ENCODE measurements at regions not wholly inside any gene's neighbourhood (a gene's known extent, or its start where the extent isn't known, plus 50 kb on each side); places are given as distances from the start of the nearest gene placed in this dataset.

DNA sequence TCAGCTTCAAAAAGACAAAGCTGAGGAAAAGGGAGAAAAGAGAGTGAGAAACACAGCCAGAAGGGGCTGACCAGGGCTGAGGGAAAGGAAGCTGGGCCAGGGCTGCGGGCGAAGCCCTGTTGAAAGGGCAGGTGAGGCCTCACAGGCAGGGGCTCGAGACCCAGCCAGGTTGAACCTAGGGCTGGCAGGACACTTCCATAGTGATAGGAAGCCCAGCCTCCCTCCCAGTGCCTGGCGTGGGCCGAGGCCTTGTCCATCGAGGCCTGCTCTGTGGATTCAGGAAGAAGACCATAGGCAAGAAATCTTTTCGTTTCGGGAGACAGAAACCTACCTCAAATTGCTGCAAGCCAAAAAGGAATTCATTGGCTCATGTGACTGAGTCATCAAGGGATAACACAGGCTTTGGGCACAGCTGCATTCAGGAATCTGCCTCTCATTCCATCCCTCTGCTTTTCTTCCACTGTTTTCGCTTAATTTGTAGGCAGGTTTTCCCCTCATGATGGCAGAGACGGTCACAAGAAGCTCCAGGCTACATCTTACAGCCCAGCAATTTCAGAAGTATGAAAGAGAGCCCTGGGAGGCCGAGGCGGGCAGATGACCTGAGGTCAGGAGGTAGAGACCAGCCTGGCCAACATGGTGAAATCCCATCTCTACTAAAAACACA lies 311.1 kb upstream of the SULF2 start:
- H3K27ac ChIP-seq: no peak overlapping the region
- no peak for TF ChIP-seq ZFX (IDR thresholded peaks at IDR 0.05)
- TF ChIP-seq, protein P1, sequence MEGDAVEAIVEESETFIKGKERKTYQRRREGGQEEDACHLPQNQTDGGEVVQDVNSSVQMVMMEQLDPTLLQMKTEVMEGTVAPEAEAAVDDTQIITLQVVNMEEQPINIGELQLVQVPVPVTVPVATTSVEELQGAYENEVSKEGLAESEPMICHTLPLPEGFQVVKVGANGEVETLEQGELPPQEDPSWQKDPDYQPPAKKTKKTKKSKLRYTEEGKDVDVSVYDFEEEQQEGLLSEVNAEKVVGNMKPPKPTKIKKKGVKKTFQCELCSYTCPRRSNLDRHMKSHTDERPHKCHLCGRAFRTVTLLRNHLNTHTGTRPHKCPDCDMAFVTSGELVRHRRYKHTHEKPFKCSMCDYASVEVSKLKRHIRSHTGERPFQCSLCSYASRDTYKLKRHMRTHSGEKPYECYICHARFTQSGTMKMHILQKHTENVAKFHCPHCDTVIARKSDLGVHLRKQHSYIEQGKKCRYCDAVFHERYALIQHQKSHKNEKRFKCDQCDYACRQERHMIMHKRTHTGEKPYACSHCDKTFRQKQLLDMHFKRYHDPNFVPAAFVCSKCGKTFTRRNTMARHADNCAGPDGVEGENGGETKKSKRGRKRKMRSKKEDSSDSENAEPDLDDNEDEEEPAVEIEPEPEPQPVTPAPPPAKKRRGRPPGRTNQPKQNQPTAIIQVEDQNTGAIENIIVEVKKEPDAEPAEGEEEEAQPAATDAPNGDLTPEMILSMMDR (conservative IDR thresholded peaks at IDR 0.05): no peak

DNA sequence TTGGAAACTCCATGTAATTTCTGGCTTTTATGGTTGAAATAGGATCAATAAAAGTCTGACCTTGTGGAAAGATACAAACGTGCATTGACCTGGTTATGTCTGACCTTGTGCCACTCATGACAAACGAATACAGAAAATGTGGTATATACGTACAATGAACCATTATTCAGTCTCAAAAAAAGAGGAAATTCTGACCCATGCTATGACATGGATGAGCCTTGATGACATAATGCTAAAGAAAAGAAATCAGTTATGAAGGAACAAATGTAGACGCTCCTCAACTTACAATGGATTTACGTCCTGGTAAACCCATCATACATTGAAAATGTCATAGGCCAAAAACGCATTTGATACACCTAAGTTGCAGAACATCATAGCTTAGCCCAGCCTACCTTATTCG lies 309.7 kb upstream of the SULF2 start:
- TF ChIP-seq, protein P1 (conservative IDR thresholded peaks at IDR 0.05): no peak
- no peak overlapping the region for H3K27ac ChIP-seq

DNA sequence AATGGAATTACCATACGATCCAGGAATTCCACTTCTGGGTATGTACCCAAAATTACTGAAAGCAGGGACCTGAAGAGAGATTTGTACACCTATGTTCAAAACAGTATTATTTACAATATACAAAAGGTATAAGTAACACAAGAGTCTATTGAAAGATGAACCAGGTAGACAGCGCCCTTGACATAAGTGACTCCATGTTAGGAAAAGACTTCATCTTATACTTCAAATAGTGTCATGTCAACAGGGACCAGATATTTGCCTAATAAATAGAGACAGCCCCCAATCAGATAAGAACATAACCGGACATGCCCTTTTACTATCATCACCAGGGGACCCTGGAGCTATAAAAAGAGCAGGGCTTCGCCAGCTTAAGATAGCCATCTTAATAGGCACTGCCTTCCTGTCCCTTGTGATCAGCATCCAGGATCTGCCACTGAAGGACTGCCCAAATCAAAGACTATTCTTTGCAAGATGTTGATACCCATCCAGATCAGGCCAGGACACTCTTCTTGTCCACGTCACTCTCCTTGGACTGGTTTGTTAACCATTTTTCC lies 309.0 kb upstream of the SULF2 start:
- TF ChIP-seq, protein P1 (conservative IDR thresholded peaks at IDR 0.05): no peak
- no peak for TF ChIP-seq ZFX (IDR thresholded peaks at IDR 0.05)
- H3K27ac ChIP-seq: no peak overlapping the region

DNA sequence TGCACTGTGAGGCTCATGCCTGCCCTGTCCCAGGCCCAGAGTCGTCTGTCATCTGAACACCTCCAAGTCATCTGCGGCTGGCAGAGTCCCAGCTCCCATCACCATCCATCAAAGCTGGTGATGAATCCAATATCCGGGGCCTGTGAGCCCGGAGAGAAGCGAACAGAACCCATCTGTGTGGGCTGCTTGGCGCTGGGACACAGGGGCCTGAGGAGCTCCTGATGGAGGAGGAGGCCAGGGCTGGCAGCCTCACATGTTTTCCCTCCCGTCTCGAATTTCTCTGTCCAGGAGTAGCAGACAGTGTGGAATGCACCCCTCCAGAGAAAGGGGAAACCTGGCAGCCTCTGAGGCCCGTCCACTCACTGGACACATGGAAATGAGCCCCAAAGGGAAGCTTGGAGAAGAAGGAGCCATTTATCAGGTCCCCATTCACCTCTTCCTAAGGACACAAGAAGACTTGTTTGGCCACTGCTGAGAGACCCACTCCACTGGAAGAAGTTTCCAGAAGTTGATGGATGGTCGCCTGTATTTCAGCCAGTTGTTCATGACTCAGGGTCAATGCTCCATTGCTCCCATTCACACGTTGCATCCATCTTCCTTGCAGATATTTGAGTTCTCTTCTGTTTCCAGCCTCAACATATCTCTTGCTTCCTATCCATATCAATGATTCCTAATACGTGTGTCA lies 307.5 kb upstream of the SULF2 start:
- no peak for TF ChIP-seq ZFX (IDR thresholded peaks at IDR 0.05)
- TF ChIP-seq, protein P1 (conservative IDR thresholded peaks at IDR 0.05): no peak
- H3K27ac ChIP-seq: no peak overlapping the region

DNA sequence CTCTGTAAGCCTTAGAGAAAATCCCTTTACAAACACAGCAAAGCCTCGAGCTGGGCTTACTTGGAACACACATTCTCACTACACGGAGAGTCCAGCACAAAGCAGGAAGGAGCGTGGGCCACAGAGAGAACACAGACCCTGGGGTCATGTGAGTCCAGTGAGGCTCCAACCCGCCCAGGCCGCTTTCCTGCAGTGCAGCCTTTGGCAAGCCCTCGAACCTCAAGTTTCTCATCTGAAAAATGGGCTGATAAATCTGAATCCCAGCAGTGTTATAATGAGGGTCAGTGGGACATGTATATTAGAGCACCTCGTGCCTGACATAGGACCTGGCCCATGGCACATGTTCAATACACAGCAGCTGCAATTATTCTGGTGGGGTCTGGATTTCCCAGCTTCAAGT lies 305.5 kb upstream of the SULF2 start:
- TF ChIP-seq ZFX (IDR thresholded peaks at IDR 0.05): no peak
- TF ChIP-seq, protein P1 (conservative IDR thresholded peaks at IDR 0.05): no peak
- no peak overlapping the region for H3K27ac ChIP-seq

DNA sequence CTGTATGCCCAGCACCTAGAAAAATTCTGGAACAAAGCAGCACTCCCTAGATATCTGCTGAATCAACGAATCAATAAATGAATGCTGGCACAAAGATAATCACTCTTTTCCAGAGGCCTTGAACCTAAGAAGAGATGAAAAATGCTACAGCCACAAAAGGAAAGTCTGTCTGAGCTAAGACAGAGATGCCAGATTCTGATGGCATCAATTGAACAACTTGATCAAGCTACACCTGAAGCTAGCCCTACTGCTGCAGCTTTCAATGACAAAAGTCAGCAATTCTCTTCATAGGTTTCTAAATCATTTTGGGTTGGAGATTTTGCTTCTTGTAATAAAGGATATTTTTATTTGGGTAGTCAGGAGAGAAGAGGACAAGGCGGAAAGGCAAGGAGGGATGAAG lies 305.0 kb upstream of the SULF2 start:
- H3K27ac ChIP-seq: no peak overlapping the region
- TF ChIP-seq, protein P1 (conservative IDR thresholded peaks at IDR 0.05): no peak
- TF ChIP-seq ZFX (IDR thresholded peaks at IDR 0.05): no peak

DNA sequence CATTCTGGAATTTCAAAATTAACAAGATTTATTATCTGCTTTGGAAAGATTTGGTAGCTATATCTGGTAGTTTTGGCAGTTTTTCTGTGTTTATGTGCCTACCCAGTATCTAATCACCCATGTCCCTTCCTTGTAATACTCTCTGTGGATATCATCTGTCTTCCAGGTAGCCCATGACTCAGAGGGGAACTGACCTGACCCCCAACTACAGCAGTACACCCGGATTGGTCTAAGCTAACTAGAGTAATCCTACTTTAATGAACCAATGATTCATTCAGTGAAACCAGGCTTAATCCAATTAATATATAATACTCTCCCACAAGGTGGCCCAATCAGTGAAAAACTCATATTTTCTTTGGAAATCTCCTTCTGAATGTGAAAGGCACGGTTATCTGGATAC lies 295.3 kb upstream of the SULF2 start:
- no peak overlapping the region for H3K27ac ChIP-seq
- TF ChIP-seq ZFX (IDR thresholded peaks at IDR 0.05): no peak

Measured in C4-2B (cell line).